ENCODE measurements at regions not wholly inside any gene's neighbourhood (a gene's known extent, or its start where the extent isn't known, plus 50 kb on each side); places are given as distances from the start of the nearest gene placed in this dataset.

DNA sequence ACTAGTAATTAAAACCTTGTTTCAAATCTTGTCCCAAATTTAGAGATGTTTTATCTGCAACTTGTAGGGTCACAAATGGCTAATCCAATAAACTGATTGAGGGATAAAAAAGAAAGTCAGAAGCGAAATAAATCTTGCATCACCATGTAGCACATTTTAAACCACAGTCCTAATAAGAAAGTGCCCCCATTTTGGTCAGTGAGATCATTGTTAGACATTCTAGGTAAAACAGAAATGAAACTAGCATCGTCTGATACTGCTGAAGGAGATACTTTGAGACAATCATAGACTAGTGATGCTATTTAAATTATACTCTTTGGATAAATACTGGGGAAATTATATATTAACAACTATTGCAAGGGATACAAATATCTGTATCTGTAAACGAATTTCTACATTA lies 247.9 kb downstream of the AMY1C start:
- Histone ChIP-seq H3K27ac (ENCODE audit: low read depth, low read length, poor library complexity, severe bottlenecking) (no peak overlapping the region), H3K4me2 (ENCODE audit: low read length) (no peak overlapping the region), H4K20me1 (ENCODE audit: insufficient read depth, low read length) (no peaks in the 10 kb centered on the region), H2AFZ (ENCODE audit: low read length) (no peak overlapping the region), H3K79me2 (ENCODE audit: insufficient read depth, low read depth, low read length) (no peaks in the 10 kb centered on the region), H3K4me3 (ENCODE audit: low read depth, low read length, poor library complexity, severe bottlenecking) (no peak overlapping the region), H3K9me2 (ENCODE audit: insufficient read depth, low read length) (no peaks in the 10 kb centered on the region), H3K9me3 (ENCODE audit: low read length) (no peaks in the 10 kb centered on the region), H3K36me3 (ENCODE audit: insufficient read depth, low read length) (no peaks in the 10 kb centered on the region), H3K4me1 (ENCODE audit: insufficient read depth, low read length, poor library complexity, severe bottlenecking) (no peaks in the 10 kb centered on the region)
- CTCF ChIA-PET (ENCODE audit: unreplicated experiment): no interaction called here
- DNase-seq (ENCODE audit: low spot score): no peak
- TF ChIP-seq EZH2phosphoT487 (IDR thresholded peaks at IDR 0.05; ENCODE audit: borderline replicate concordance, low read depth, low read length) (no peak), CTCF (conservative IDR thresholded peaks at IDR 0.05; ENCODE audit: low read length) (no peak)
- intact Hi-C loops (cut with micrococcal nuclease; ENCODE audit: unreplicated experiment): no loop called here
- no TSS peak for BruUV-seq (replicated peaks)
- POLR2A ChIA-PET: interaction anchor here (0.6 kb wide), 2 partner anchors 40 to 1080 kb away, joined by 3 read pairs; no protein-coding TSS in a partner anchor

GRCh38 chr1:104018922-104019674 lies 269.4 kb downstream of the AMY1C start:
- Histone ChIP-seq H3K4me1 (ENCODE audit: insufficient read depth, low read length, poor library complexity, severe bottlenecking) (no peaks in the 10 kb centered on the region), H3K9me2 (ENCODE audit: insufficient read depth, low read length) (no peaks in the 10 kb centered on the region), H3K79me2 (ENCODE audit: insufficient read depth, low read depth, low read length) (no peaks in the 10 kb centered on the region), H3K4me3 (ENCODE audit: low read depth, low read length, poor library complexity, severe bottlenecking) (no peak overlapping the region), H3K27ac (ENCODE audit: low read depth, low read length, poor library complexity, severe bottlenecking) (no peak overlapping the region), H2AFZ (ENCODE audit: low read length) (no peak overlapping the region), H3K9me3 (ENCODE audit: low read length) (no peaks in the 10 kb centered on the region), H3K36me3 (ENCODE audit: insufficient read depth, low read length) (no peaks in the 10 kb centered on the region), H3K4me2 (ENCODE audit: low read length) (no peak overlapping the region), H4K20me1 (ENCODE audit: insufficient read depth, low read length) (no peaks in the 10 kb centered on the region)
- ChIA-PET CTCF (ENCODE audit: unreplicated experiment) (no interaction called here), POLR2A (interaction anchor here (1.8 kb wide), 1 partner anchor 11 kb away, joined by 6 read pairs; no protein-coding TSS in a partner anchor)
- DNase-seq (ENCODE audit: low spot score): no peak
- intact Hi-C loops (cut with micrococcal nuclease; ENCODE audit: unreplicated experiment): no loop called here
- no TSS peak for BruUV-seq (replicated peaks)
- TF ChIP-seq CTCF (conservative IDR thresholded peaks at IDR 0.05; ENCODE audit: low read length) (no peak), EZH2phosphoT487 (IDR thresholded peaks at IDR 0.05; ENCODE audit: borderline replicate concordance, low read depth, low read length) (no peak)

- Histone ChIP-seq H3K79me2 (ENCODE audit: insufficient read depth, low read depth, low read length) (no peaks in the 10 kb centered on the region), H3K4me1 (ENCODE audit: insufficient read depth, low read length, poor library complexity, severe bottlenecking) (no peaks in the 10 kb centered on the region), H3K4me2 (ENCODE audit: low read length) (no peak overlapping the region), H3K9me2 (ENCODE audit: insufficient read depth, low read length) (no peaks in the 10 kb centered on the region), H3K27ac (ENCODE audit: low read depth, low read length, poor library complexity, severe bottlenecking) (no peak overlapping the region), H2AFZ (ENCODE audit: low read length) (no peak overlapping the region), H3K9me3 (ENCODE audit: low read length) (no peaks in the 10 kb centered on the region), H4K20me1 (ENCODE audit: insufficient read depth, low read length) (no peaks in the 10 kb centered on the region), H3K4me3 (ENCODE audit: low read depth, low read length, poor library complexity, severe bottlenecking) (no peak overlapping the region), H3K36me3 (ENCODE audit: insufficient read depth, low read length) (no peaks in the 10 kb centered on the region)
- TF ChIP-seq CTCF (conservative IDR thresholded peaks at IDR 0.05; ENCODE audit: low read length) (no peak), EZH2phosphoT487 (IDR thresholded peaks at IDR 0.05; ENCODE audit: borderline replicate concordance, low read depth, low read length) (no peak)
- BruUV-seq (replicated peaks): no TSS peak
- intact Hi-C loops (cut with micrococcal nuclease; ENCODE audit: unreplicated experiment): no loop called here
- DNase-seq (ENCODE audit: low spot score): no peak
- CTCF ChIA-PET (ENCODE audit: unreplicated experiment): no interaction called here
- POLR2A ChIA-PET: interaction anchor here (1.8 kb wide), 1 partner anchor 11 kb away, joined by 6 read pairs; no protein-coding TSS in a partner anchor
Measured at GRCh38 chr1:104019675-104020049, 270.0 kb downstream of the AMY1C start.

All from OCI-LY7 (cell line).